Gastrocnemius medialis (tissue), 4 donors: ENCODE measurements at regions not wholly inside any gene's neighbourhood (a gene's known extent, or its start where the extent isn't known, plus 50 kb on each side); places are given as distances from the start of the nearest gene placed in this dataset.

ENCODE experiments used
- ATAC-seq, 2 donors: fragments of 150-250 bp; one replicate each; pipeline ENCODE4 v1.9.1; 2016
- DNase-seq, 2 donors: peaks; one replicate each; pipeline ENCODE4 v3.0.0-alpha.2; 2019
- H3K27ac ChIP-seq, 4 donors: fragments of 200-600 bp; sonication (generic); 1 replicate in 1 of 4; 2 replicates in 3 of 4; pipeline ENCODE4 v1.5.1; 2016 to 2018; ENCODE audit warnings: mild to moderate bottlenecking in 2 of 4, moderate library complexity in 1 of 4
- H3K27me3 ChIP-seq, 3 donors: fragments of 200-600 bp; sonication (generic) in 2 of 3; 1 replicate in 1 of 3; 2 replicates in 2 of 3; pipeline versions ENCODE4 v1.5.1 to v1.6.0; 2016 to 2019; ENCODE audit warnings: mild to moderate bottlenecking in 1 of 3, moderate library complexity in 1 of 3
- H3K36me3 ChIP-seq, 2 donors: fragments of 200-600 bp; sonication (generic) in 1 of 2; one replicate each; pipeline ENCODE4 v1.5.1; 2017 to 2018
- H3K4me1 ChIP-seq, 2 donors: fragments of 200-600 bp; sonication (generic) in 1 of 2; one replicate each; pipeline ENCODE4 v1.5.1; 2016 to 2017; ENCODE audit warnings: mild to moderate bottlenecking in 2 of 2
- H3K4me3 ChIP-seq, 4 donors: fragments of 200-600 bp; sonication (generic) in 3 of 4; 1 replicate in 1 of 4; 2 replicates in 3 of 4; pipeline ENCODE4 v1.5.1; 2016 to 2019; ENCODE audit warnings: mild to moderate bottlenecking in 2 of 4
- H3K9me3 ChIP-seq, 3 donors: fragments of 200-600 bp; sonication (generic) in 2 of 3; 1 replicate in 1 of 3; 2 replicates in 2 of 3; pipeline ENCODE4 v1.5.1; 2016 to 2019
- CTCF ChIP-seq, 5 experiments: fragments of 450-650 bp in 3 of 5; fragments of 200-600 bp in 2 of 5; sonication (generic) in 2 of 5; IDR thresholded peaks in 4 of 5; conservative IDR thresholded peaks in 1 of 5; 1 replicate in 4 of 5; 2 replicates in 1 of 5; pipeline ENCODE4 v1.5.1; 2016 to 2019; ENCODE audit warnings: antibody characterized with exemption in 5 of 5, mild to moderate bottlenecking in 3 of 5, moderate library complexity in 3 of 5
- POLR2A ChIP-seq, 2 donors: fragments of 450-650 bp; IDR thresholded peaks; one replicate each; pipeline ENCODE4 v1.6.1; 2017; ENCODE audit warnings: antibody characterized with exemption in 2 of 2, mild to moderate bottlenecking in 2 of 2, moderate library complexity in 2 of 2
- in situ Hi-C, 4 donors: fragments of 200-750 bp; cut with MboI; loops; one replicate each; pipeline versions ENCODE4 v1.15.0 to v1.8.0; 2017; ENCODE audit warnings: low sequenced_read_pairs in 4 of 4
- intact Hi-C: fragments of 100-400 bp; cut with DNase I; formaldehyde crosslinking; loops from one replicate; pipeline ENCODE4 v1.15.1; 2023; ENCODE audit warnings: low total_unique reads

- Histone ChIP-seq H3K36me3 (no peaks in the 10 kb centered on the region), H3K27ac (no peak overlapping the region), H3K9me3 (no peaks in the 10 kb centered on the region), H3K4me3 (no peak overlapping the region), H3K4me1 (no peaks in the 10 kb centered on the region), H3K27me3 (peaks cover 0 to 34% (median 31%) of the 10 kb centered on the region in 3 donors)
- DNase-seq (no peak), ATAC-seq (no peak)
- in situ Hi-C loops (no loop called here), intact Hi-C loops (no loop called here)
- TF ChIP-seq CTCF (IDR thresholded peaks at IDR 0.05 in 4 of 5, conservative IDR thresholded peaks at IDR 0.05 in 1 of 5): no peak
- no peak for TF ChIP-seq POLR2A (IDR thresholded peaks at IDR 0.05)
These were observed 78.1 kb upstream of the UNC5A start for GRCh38 chr5:176732306-176732705.

GRCh38 chr5:176732736-176733405 is 77.5 kb upstream of the UNC5A start:
- DNase-seq (no peak), ATAC-seq (no peak)
- in situ Hi-C loops: no loop called here
- H3K4me3 ChIP-seq: no peak overlapping the region
- H3K27me3 ChIP-seq: peaks cover 0 to 34% (median 31%) of the 10 kb centered on the region in 3 donors
- H3K4me1 ChIP-seq: no peaks in the 10 kb centered on the region
- H3K36me3 ChIP-seq: no peaks in the 10 kb centered on the region
- intact Hi-C loops: no loop called here
- no peak overlapping the region for H3K27ac ChIP-seq
- TF ChIP-seq CTCF (IDR thresholded peaks at IDR 0.05 in 4 of 5, conservative IDR thresholded peaks at IDR 0.05 in 1 of 5) (no peak), POLR2A (IDR thresholded peaks at IDR 0.05) (no peak)
- no peaks in the 10 kb centered on the region for H3K9me3 ChIP-seq

- TF ChIP-seq POLR2A (IDR thresholded peaks at IDR 0.05) (no peak), CTCF (IDR thresholded peaks at IDR 0.05 in 4 of 5, conservative IDR thresholded peaks at IDR 0.05 in 1 of 5) (no peak)
- H3K27ac ChIP-seq: no peak overlapping the region
- DNase-seq: no peak
- H3K4me3 ChIP-seq: no peak overlapping the region
- H3K36me3 ChIP-seq: no peaks in the 10 kb centered on the region
- no peak for ATAC-seq
- H3K9me3 ChIP-seq: no peaks in the 10 kb centered on the region
- in situ Hi-C loops (no loop called here), intact Hi-C loops (no loop called here)
- no peaks in the 10 kb centered on the region for H3K4me1 ChIP-seq
- H3K27me3 ChIP-seq: peaks cover 0 to 42% (median 31%) of the 10 kb centered on the region in 3 donors
These were observed 76.7 kb upstream of the UNC5A start for GRCh38 chr5:176733406-176734262.

GRCh38 chr5:176734756-176735342 is 75.5 kb upstream of the UNC5A start:
- in situ Hi-C loops (no loop called here), intact Hi-C loops (no loop called here)
- Histone ChIP-seq H3K9me3 (no peaks in the 10 kb centered on the region), H3K4me3 (no peak overlapping the region), H3K27ac (no peak overlapping the region), H3K4me1 (no peaks in the 10 kb centered on the region), H3K36me3 (no peaks in the 10 kb centered on the region), H3K27me3 (peaks cover 0 to 52% (median 25%) of the 10 kb centered on the region in 3 donors)
- ATAC-seq (no peak), DNase-seq (no peak)
- TF ChIP-seq POLR2A (IDR thresholded peaks at IDR 0.05) (no peak), CTCF (IDR thresholded peaks at IDR 0.05 in 4 of 5, conservative IDR thresholded peaks at IDR 0.05 in 1 of 5) (no peak)
